ENCODE measurements at regions not wholly inside any gene's neighbourhood (a gene's known extent, or its start where the extent isn't known, plus 50 kb on each side); places are given as distances from the start of the nearest gene placed in this dataset.

DNA sequence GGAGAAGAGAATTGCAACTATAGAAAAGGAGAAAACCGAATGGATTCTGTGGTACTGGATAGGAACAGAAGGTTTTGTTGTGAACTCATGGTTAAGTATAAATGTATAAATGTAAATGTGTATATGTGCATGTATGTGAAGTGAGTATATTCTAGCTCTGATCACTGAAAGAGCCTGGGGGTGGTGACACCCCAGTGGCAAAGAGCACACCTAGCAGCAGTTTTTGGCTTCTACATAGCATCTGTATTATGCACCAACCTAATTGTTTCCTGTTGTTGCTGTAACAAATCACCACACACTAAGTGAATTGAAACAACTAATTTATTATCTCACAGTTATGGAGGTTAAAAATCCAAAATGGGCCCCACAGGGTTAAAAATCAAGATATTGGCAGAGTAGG, 455.4 kb downstream of the RPS24 start:
- TF ChIP-seq, protein P1, sequence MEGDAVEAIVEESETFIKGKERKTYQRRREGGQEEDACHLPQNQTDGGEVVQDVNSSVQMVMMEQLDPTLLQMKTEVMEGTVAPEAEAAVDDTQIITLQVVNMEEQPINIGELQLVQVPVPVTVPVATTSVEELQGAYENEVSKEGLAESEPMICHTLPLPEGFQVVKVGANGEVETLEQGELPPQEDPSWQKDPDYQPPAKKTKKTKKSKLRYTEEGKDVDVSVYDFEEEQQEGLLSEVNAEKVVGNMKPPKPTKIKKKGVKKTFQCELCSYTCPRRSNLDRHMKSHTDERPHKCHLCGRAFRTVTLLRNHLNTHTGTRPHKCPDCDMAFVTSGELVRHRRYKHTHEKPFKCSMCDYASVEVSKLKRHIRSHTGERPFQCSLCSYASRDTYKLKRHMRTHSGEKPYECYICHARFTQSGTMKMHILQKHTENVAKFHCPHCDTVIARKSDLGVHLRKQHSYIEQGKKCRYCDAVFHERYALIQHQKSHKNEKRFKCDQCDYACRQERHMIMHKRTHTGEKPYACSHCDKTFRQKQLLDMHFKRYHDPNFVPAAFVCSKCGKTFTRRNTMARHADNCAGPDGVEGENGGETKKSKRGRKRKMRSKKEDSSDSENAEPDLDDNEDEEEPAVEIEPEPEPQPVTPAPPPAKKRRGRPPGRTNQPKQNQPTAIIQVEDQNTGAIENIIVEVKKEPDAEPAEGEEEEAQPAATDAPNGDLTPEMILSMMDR (IDR thresholded peaks at IDR 0.05), result no peak
- TF ChIP-seq, protein P2, sequence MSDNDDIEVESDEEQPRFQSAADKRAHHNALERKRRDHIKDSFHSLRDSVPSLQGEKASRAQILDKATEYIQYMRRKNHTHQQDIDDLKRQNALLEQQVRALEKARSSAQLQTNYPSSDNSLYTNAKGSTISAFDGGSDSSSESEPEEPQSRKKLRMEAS (IDR thresholded peaks at IDR 0.05; ENCODE audit: low read depth), result no peak
- TF ChIP-seq YY1 (IDR thresholded peaks at IDR 0.05; ENCODE audit: low read depth), result no peak
- no peak for TF ChIP-seq GATA2 (CRISPR knock-in tag; IDR thresholded peaks at IDR 0.05)
- TF ChIP-seq, protein P3, sequence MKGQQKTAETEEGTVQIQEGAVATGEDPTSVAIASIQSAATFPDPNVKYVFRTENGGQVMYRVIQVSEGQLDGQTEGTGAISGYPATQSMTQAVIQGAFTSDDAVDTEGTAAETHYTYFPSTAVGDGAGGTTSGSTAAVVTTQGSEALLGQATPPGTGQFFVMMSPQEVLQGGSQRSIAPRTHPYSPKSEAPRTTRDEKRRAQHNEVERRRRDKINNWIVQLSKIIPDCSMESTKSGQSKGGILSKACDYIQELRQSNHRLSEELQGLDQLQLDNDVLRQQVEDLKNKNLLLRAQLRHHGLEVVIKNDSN (IDR thresholded peaks at IDR 0.05; ENCODE audit: borderline replicate concordance, low read depth), result no peak
- TF ChIP-seq FOXJ3 (CRISPR knock-in tag; IDR thresholded peaks at IDR 0.05), result no peak
